HG03432 (cell line): ENCODE measurements at regions not wholly inside any gene's neighbourhood (a gene's known extent, or its start where the extent isn't known, plus 50 kb on each side); places are given as distances from the start of the nearest gene placed in this dataset.

Source experiments
- ATAC-seq: cut with Tn5 transposase; IDR thresholded peaks from one replicate; pipeline ENCODE4 v1.9.1; 2021; ENCODE audit warnings: mild to moderate bottlenecking, moderate library complexity; ENCODE audit not compliant: unreplicated experiment

GRCh38 chr6:53216301-53216700 is 67.7 kb upstream of the GCM1 start:
- no peak for ATAC-seq

- ATAC-seq: no peak
Observed at GRCh38 chr6:53214172-53214571, 65.5 kb upstream of the GCM1 start.

DNA sequence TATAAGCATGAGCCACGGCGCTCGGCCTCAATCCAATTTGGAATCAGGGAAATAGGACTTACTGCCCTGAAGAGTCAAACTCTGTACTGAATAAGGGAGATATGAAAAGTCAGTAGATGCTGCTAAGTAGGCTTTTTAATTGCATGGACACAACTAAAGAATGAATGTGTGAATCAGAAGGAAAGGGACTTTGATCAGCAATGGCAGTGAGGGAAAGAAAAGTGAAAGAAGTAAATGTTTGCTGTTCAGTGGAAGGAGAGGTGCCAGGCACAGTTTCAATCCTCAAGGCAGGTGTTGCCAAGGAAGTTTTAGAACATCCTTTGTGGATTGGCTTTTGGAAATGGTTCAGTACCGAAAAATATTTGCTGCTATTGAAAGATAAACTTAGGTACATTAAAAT is 62.2 kb upstream of the GCM1 start:
- ATAC-seq: no peak

DNA sequence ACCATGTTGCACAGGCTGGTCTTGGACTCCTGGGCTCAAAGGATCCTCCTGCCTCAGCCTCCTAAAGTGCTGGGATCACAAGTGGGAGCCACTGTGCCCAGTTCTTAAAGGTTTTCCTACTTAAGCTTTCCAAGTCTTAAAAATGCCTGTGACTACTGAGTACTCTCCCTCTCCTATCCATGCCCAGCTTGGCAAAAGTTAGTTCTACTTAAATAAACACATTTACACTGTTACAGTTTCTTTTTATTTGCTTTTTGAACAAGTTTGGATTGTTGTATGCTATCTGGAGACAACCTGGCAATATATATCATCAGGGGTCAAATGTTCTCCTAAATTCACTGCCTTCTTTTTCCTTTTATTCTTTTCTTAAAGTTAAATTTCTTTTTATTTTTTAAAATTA is 61.0 kb upstream of the GCM1 start:
- no peak for ATAC-seq

DNA sequence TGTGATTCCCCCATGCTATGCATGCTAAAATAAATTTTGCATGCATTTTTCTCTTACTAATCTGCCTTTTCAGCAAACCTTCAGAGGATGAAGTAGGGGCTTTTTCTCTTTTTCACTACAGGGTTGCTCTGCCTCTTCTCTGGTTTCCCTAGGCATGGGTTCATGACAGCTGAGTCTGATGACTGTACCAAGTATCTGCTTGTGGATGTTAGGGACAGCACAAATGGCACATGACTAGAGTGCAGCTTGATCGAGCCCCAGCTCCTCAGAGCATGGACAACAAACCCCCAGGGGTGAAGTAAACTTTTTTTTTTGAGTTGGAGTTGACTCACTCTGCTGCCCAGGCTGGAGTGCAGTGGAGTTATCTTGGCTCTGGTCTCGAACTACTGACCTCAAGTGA is 57.1 kb upstream of the GCM1 start:
- ATAC-seq: no peak

DNA sequence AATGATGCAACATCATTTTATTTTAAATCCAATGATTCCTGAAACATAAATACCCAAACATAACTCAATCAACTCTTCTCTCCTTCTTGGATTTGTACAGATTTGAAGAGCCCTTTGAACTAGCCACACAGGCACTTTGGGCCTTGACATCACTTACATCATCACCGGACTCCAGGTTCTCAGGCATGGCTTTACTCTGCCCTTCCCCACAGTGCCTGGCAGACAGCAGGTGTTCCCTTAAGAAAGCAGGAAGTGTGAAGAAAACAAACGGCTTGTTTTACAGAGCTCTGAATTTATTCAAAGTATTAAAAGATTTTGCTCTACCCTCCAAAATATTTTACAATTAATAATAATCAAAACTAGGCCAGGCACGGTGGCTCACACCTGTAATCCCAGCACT is 54.8 kb upstream of the GCM1 start:
- ATAC-seq: no peak

GRCh38 chr6:53202052-53202451 is 53.4 kb upstream of the GCM1 start:
- ATAC-seq: no peak

- ATAC-seq: no peak
Observed at GRCh38 chr6:53201270-53201669, 52.6 kb upstream of the GCM1 start.

- no peak for ATAC-seq
Observed at GRCh38 chr6:53199765-53200164, 51.1 kb upstream of the GCM1 start.

DNA sequence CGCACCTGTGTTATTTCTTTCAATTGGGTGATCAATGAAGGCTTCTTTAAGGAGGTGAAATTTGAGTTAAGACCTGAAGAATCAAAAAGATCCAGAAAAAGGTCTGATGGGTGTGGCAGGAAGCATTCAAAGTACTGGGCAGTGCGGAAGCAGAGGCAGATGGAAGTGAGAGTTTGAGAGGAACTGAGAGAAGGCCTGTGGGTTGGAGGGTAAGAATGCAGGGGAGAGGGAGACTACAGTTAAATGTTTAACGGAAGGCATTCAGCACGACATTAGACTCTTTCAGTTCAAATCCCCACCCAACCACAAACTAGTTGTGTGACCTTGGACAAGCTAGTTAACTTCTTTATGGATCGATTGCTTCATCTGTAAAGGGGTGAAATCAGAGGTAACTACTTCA is 50.5 kb upstream of the GCM1 start:
- peak; percentile 99 for ATAC-seq
